Amniotic epithelial cell (primary cell): ENCODE measurements at regions not wholly inside any gene's neighbourhood (a gene's known extent, or its start where the extent isn't known, plus 50 kb on each side); places are given as distances from the start of the nearest gene placed in this dataset.

Source experiments
- DNase-seq: peaks from one replicate; pipeline ENCODE4 v3.0.0-alpha.2; 2010; ENCODE audit warnings: low read depth

DNA sequence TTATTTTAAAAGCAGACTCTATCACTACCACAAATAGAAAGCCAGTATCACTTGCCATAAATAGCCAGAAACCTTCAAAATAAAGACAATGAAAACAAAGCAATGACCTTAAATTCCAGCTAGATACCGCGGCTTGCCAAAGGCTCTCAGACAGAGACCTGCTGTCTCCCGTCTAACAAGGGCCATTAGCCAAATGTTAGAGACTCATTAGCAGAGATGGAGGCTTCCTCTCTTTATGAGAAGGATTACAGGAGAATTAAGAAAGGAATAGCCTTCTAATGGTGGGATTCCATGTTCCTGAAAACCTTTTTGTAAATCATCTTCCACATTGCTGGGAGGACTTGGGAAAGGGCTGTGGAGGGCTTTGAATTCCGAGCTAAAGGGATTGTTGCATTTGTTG lies 206.7 kb downstream of the AACS start:
- no peak for DNase-seq

DNA sequence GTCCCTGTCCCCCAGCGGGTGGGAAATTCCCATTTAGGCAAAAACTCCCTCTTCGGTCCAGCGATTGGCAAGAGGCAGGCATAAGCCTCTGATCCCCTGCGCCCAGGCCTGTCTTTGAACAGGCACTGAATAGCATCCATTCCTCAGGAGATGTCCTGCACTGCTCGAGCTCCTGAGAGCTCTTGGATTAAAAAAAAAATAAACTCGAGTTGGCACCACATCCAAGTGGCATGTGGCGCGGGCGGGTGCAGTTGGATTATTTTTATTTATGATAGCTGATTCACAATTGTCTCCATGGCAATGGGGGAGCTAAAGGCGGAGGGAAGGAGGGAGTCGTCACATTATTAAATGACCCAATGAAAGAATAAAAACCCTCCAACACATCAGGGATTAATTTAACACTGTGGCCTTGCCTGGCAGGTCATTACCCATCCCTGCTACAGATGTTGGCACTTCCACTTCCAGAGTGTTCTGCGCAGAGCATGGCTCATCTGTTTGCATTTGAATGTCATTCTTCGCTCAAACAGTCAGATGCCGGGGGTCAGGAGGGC lies 207.2 kb downstream of the AACS start:
- DNase-seq = no peak

DNA sequence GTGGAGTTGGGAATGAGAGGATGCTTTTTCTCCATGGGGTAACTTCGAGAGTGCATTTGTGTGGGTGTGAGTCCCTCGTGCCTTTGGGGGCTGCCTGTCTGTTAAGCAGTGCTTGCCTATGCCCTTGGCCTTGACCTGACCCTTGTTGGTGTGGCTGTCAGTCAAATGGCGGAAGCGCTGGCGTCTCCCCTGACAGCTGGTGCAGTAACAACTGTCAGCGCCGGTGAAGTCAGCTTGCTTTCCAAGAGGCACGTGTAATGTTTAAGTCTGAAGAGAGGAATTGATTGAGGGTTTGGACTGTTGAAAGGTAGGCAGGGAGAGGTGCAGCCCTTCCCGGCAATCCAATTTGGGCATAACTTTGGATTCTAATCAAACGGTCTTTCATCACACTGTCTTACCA lies 211.3 kb downstream of the AACS start:
- no peak for DNase-seq

DNA sequence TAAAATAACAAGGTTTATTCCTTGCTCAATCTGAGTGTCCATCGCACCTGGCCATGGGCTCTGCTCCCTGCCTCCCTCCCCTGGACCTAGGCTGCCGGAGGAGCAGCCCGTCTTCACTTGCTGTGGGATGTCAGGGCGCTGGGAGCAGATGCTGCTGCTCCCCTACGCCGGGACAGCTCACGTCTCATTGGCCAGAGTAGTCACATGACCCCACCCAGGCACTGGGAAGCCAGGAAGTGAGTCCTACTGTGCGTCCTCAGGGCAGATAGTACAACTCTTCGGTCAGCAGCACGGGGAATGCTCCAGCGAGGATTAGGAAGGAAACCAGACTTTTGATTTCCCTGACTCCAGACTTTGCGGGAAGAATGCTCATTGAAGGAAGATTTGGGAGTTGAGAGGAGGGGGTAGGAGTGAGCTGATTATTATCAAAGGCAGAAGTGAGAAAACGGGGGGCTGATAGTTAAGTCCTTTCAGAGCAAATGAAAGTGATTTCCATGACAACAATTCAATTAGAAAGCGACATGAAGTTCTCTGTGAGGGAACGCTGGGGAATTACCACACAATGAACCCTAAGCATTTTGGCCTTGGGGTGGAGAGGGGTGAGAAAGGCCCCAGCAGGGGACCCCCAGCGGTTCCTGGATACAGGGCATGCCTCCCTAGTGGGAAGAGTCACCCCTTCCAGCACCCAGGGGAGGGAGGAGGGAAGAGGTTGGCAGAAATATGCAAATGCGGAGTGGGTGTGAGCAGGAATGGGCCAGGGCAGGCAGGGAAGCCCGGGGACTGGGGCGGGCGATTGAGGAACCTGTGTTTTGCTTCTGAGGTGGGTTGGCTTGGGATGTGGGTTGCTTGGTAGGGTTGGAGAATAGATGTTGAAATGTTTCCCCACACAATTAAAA lies 215.5 kb downstream of the AACS start:
- no peak for DNase-seq

DNA sequence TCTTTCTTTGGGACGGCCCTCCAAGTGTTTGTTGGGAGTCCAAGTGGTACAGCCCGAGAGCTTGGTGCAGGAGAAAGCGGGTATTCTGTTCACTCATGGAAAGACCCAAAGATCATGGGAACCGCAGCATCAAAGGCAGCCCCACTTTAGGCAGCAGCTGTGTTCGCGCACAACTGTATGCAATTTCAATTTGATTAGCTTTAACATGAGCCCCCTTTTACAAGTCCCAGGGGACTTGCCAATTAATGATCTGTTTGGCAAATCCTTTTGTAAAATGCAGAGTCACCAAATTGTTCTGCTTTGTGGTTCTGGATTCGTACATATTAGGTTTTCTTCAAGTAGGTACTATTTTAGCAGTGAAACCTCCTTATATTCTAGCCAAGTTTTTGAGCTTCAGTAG lies 217.7 kb downstream of the AACS start:
- DNase-seq = no peak

DNA sequence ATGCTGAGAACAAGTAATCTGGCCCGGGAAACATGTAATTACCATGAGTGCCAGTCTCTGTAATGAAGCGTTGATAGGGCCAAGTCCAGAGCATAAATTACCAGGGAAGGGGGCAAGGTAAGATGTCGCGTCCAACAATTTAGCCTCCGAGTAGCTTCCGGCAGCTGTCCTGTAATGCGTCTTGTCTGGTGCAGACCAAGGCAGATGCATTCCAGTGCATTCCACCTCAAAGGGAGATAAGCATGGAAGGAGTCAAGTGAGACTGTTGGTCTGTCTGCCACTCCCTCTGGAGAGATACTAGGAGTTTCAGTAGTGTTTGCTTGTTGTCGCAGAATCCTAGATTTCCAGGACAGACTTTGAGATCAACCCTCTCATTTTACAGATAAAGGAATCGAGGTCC lies 218.3 kb downstream of the AACS start:
- DNase-seq = no peak

DNA sequence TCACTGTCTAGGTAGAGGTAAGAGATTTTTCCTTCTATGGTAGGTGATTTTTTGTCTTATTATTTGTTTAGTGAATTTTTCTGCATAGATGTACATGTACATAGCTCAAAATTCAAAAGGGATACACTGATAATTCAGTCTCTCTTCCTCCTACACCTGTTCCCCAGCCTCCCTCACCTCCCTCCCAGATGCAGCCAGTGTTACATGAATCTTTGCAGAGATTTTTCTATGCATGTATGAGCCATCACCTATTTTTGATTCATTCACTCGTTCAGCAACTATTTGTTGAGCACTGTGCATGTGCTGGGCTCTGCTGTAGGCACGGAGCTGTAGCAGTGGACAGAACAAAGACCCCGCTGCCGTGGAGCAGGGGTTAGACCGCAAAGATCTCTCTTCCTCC lies 218.9 kb downstream of the AACS start:
- no peak for DNase-seq

DNA sequence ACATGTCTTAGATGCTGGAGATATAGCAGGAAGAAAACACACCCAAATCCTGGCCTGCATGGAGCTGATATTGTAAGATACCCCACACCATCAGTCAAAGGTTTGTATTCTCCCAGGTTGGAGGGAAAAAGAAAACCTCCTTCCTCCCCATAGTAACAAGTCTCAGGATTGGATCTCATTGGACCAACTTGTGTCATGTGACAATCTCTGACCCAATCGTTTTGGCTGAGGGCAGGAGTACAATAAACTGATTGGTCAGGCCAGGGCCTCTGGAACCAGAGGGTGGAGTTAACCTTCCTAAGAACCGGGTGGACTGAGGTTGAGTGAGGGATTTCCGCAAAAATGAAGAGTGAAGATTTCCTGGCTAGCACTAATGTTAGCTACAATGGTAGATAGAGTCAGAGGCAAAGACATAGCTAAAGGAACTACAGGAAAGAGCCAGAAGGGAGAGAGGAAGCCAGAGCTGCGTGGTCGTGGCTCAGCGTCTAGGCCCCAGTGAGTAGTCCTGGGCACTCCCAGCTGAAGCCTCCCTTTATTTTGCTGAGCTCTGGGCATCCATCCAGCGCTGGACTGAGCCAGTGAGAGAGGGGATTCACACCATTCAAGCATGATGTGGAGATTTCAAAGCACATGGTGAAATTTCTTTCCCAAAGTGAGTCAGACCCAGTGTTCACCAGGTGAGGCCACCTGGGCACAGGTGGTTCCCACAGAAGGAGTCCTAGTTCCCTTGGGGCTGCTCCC lies 219.9 kb downstream of the AACS start:
- DNase-seq = no peak

DNA sequence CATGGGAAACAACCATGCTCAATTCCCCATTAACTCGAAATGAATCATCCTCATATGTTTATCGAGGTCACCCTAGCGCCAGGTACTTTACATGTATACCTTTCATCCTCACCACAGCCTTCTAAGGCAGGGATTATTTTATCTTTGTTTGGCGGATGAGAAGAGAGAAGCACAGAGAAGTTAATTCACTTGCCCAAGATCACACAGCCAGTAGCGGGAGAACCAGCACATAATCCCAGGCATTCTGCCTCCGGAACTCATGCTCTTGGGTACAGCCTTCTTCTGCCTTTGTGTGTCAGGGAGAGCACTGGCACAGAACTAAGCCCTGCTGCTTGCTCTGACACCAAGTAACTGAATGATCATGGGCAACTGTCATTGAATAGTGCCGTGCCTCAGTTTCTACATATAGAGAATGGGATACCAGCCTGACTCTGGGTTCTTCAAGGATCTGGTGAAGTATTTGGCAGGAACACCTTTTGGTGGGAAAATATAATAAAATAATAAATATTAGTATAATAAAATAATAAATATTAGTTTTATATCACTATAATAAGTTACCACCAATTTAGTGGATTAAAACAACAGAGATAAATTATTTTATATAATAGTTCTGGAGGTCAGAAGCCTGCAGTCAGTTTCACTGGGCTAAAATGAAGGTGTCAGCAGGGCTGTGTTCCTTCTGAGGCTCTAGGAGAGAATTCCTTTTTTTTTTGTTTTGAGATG lies 220.9 kb downstream of the AACS start:
- no peak for DNase-seq

DNA sequence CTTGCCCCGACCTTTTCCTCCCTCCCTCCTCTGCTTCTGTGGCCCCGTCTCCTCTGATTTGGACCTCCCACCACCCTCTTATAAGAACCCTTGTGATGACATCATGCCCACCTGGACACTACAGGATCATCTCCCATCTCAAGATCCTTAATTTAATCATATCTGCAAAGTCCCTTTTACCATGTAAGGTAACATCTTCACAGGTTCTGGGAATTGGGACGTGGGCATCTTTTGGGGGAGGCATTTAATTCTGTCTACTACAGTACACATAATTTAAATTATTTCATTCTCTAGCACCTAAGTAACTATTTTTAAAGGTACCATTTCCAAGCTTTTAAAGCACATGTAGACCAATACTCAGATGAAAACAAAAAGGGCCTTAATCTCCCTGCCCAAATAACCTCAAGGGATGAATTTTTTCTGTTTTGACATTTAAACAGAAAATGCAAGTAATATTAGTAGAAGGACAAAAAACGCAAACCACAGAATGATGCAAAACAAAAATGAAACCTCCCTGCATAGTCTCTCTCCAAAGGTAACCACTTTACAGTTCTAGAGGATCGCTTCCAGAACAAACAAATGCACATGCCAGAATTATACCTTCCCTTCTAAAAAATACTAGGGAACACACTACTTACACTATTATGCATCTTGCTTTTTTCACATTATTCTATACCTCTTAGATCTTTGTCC lies 222.1 kb downstream of the AACS start:
- DNase-seq = no peak

DNA sequence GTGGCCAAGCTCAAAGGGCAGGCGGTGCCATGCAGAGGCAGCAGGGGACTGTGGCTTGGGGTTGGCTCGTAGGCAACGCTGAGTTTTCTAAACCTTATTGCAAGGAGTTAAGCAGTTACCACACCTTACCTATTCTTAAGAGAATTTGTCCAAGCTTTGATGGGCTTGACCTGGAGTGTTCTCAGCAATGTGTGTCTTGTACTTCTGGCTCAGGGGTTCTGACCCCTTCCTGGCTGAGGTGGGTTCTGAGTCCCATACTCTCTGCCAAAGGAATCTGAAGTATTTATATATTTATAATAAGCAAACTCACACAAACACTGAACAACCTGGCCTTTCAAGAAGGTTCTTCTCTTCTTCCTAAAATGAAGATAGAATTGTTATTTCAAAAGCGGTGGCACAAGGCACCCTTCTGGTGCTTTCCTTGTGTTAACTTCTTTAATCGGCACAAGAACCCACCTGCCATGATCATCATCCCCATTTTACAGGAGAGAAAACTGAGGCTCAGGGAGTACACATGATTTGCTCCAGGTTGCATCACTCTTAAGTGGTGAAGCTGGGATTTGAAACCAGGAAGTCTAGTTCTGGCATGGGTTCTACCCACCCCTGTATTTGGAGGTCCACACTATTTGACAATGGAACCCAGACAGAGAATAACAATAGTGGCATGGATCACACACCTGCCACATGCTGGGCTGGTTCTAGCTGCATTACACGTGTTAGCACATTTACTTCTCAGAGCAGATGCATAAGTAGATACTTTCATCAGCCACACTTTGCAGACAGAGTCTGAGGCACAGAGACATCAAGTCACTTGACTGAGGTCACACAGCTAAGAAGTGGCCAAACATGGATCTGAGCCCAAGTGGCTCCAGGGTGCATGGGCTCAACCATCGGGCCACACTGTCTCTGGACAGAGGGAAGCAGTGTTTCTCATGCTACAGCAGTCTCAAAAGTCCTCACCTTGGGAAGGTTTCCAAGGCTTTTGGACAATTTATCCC lies 224.0 kb downstream of the AACS start:
- DNase-seq = no peak

DNA sequence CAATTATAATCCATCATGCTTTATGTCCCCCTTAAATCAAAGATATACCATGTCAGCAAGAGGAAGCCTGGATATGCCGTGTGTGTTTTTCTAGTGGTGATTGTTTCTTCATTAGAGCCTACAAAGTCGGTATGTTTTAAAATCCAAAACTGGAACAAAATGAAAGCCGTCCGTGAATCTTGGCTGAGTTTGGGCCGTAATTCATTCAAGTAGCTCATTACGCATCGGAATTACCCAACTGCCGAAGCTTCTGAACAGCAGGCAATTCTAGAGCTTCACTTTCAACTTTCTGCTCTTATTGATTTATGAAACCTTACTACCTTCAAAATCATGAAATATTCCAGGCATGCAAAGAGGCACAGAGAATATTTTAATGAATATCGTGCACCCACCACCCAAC lies 224.7 kb downstream of the AACS start:
- no peak for DNase-seq

DNA sequence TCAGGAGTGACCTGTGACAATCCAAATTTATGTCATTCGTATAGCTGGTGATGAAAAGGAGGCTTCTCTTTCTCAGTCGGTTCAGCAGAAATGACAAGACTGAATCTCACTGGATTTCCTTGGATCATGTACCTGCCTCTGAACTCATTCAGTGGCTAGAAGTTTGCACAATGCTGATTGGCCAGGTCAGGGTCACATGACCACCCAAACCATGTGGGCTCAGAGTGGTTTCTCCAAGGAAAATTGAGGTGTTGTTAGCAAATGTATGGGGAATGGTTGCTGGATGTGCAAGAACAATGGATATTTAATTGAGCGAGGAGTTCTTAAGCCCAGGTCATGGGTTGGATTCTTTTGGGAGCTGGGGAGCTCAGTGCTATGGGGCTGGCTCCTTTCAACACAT lies 227.5 kb downstream of the AACS start:
- DNase-seq = no peak

DNA sequence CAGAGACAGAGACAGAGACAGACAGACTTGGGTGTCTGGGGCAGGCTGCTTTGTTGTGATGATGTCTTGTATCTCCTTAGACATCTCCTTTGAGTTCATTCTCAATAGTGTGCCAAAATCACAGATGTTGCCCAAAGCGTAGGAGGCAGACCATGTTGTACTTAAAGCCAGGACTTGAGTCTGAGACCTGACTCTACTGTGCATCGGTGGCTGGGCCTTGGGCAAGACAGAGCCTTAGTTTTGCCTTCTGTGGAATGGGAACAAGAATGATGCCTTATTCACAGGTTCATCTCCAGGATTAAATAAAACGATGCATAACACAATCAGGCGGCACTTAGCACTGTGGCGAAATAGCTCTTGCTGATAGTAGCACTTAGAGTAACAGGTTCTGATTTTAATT lies 230.3 kb downstream of the AACS start:
- no peak for DNase-seq

DNA sequence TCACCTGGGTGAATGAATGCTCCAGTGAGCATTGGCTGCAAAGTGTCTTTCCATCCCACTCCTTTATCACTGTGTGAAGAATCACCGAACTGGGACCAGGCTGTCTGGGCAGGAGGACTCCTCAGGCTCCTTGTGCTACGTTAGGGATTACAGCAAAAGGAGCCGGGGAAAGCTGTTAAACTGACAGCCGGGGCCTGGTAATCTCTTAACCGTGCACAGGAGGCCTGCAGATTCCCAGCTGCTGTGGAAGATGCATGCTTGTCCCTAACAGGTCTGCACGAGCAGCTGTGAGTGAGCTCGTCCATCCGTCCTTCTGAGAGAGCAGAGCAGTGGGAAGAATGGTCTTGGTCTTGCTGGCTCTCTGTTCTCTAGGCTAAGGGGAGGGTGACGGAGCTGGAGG lies 231.5 kb downstream of the AACS start:
- no peak for DNase-seq

DNA sequence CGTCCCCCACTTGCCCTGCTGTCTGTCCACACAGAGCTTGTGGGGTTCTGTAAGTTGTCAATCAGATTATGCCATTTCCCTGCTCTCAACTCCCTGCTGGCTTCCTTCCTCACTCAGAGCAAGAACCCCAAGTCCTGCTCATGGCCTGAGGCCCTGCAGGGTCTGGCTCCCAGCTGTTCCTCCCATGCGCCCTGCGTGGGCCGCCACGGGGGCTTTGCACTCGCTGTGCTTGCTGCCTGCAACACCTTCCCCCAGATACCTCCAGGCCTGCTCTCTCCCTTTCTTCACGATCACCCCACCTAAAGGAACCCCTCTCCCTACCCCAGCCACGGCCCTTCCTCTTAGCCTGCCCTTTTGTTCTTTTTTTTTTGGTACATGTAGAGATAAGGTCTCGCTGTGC lies 234.6 kb downstream of the AACS start:
- no peak for DNase-seq

DNA sequence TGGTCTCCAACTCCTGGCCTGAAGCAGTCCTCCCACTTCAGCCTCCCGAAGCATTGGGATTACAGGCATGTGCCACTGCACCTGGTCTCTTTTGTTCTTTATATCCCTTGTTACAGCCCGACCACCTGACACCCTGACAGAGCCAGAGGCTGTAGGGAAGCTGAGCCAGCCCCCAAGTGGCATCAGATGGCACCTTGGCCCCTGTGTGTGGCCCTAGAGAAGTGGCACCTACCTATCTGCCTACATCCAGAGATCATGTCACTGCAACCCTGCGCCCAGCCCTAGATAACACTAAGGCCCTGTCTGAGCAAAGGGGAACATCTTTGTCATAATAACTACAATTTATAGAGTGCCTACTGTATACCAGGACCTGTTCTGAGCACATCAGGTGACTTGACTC lies 235.0 kb downstream of the AACS start:
- DNase-seq = no peak

DNA sequence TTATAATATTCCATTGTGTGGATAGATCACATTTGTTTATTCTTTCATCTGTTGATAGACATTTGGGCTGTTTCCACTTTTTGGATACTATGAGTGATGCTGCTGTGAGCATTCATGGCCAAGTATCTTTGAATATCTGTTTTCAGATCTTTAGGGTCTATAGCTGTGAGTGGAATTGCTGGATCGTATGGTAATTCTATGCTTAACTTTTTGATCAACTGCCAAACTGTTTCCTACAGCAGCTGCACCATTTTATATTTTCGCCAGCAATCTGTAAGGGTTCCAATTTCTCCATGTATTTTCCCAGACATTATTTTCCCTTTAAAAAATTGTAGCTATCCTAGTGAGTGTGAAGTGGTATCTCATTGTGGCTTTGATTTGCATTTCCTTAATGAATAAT lies 238.1 kb downstream of the AACS start:
- no peak for DNase-seq

DNA sequence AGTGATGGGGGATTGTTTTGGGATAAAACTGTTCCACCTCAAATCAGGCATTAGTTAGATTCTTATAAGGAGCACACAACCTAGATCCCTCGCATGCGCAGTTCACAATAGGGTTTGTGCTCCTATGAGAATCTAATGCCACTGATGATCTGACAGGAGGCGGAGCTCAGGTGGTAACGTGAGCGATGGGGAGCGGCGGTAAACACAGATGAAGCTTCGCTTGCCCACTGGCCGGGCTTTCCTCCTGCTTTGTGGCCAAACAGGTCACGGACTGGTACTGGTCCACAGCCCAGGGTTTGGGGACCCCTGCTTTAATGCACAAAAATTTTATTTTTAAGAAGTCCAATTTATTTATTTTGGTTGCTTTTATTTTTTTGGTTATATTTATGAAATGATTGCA lies 238.8 kb downstream of the AACS start:
- DNase-seq = no peak

DNA sequence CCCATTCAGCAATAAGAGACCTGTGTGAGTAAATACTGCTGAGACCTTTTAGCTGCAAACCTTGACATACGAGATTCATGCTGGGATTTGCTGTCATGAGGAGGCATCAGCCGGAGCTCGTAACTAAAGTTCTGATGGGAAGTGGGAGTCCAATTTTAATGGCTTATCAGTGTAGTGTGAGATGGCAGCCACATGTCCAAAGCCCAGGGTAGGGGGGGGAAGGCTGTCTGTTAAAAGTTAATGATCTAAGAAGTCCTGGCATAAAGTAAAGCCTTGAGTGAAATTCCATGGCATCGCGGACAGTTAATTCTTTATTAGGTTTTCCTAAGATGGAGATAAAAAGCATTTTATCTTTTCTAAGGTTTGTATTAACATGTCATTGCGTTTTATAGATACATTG lies 240.0 kb downstream of the AACS start:
- no peak for DNase-seq

DNA sequence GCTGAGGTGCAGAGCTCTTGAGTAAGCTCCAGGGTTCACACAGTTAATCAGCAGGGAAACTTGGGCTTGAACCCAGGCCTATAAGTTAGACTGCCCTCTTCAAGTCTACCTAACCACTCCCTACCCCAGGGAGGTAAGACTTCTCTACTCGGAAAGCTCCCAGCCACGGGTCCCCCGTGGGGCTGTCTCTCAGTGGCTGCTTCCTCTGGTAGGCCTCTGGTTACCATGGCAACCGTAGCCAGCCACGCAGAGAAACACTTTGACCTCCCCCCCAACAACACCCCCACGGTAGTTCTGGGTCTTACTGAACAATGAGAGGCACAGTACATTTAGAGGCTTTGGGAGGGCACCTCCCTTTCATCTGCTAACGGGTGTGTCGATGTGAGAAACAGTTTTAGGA lies 245.2 kb downstream of the AACS start:
- DNase-seq = no peak
